OCI-LY1 (cell line): ENCODE measurements at regions not wholly inside any gene's neighbourhood (a gene's known extent, or its start where the extent isn't known, plus 50 kb on each side); places are given as distances from the start of the nearest gene placed in this dataset.

Experiments used
- CTCF ChIP-seq: fragments of 200-600 bp; sonication (generic), shearing (Covaris generic); IDR thresholded peaks from 2 replicates; pipeline ENCODE4 v1.5.1; 2017; ENCODE audit warnings: mild to moderate bottlenecking, antibody characterized with exemption, low read length, moderate library complexity, mixed read lengths
- EZH2 ChIP-seq: fragments of 200-600 bp; sonication (generic), shearing (Covaris generic); IDR thresholded peaks from 2 replicates; pipeline ENCODE4 v1.8.0; 2017; ENCODE audit warnings: borderline replicate concordance, mixed run types, mild to moderate bottlenecking, antibody characterized with exemption, low read length, moderate library complexity, mixed read lengths

GRCh38 chr1:70656361-70656760 is 245.3 kb downstream of the CTH start:
- no peak for TF ChIP-seq CTCF
- TF ChIP-seq EZH2: no peak
